IMR-90 (cell line): ENCODE measurements at regions not wholly inside any gene's neighbourhood (a gene's known extent, or its start where the extent isn't known, plus 50 kb on each side); places are given as distances from the start of the nearest gene placed in this dataset.
"Not testable (repeated sequence)": the region's sequence is repeated elsewhere in the genome, so short reads cannot be mapped to it uniquely, and the experiment has no call there.

ENCODE experiments used
- ATAC-seq: fragments of 200-7000 bp; cut with Tn5 transposase; 2 replicates; pipeline ENCODE4 v1.9.1; 2020; ENCODE audit warnings: low read depth, mild to moderate bottlenecking, moderate library complexity
- BruUV-seq: library from RNA; stranded (reverse); fragments of 400-500 nt; replicated peaks from 2 replicates; lab custom pipeline; 2021; lab: Mats Ljungman, UMichigan
- CTCF ChIA-PET: fragments of 300-600 bp; formaldehyde crosslinking; extraction: SDS; loops from one replicate; lab custom pipeline; 2021; ENCODE audit warnings: antibody characterized with exemption; lab: Yijun Ruan, JAX
- POLR2A ChIA-PET: fragments of 300-600 bp; sonication (Branson Sonifier 250); formaldehyde crosslinking; loops from one replicate; lab custom pipeline; 2022; ENCODE audit warnings: antibody characterized with exemption; ENCODE audit not compliant: unreplicated experiment; lab: Charles Lee
- DNase-seq: peaks from one replicate; pipeline ENCODE4 v3.0.0; 2013
- H2AFZ ChIP-seq: replicated peaks from 2 replicates; pipeline ENCODE3; 2013; ENCODE audit warnings: low read length, mild to moderate bottlenecking; ENCODE audit not compliant: poor library complexity
- H2AK5ac ChIP-seq: 2 replicates; pipeline ENCODE4 v1.6.1; 2013; ENCODE audit warnings: low read depth, low read length, inconsistent platforms
- H2AK9ac ChIP-seq: replicated peaks from 2 replicates; pipeline ENCODE3; 2013; ENCODE audit warnings: mild to moderate bottlenecking, low read depth, low read length, moderate library complexity; ENCODE audit not compliant: poor library complexity
- H2BK120ac ChIP-seq: 2 replicates; pipeline ENCODE4 v1.6.1; 2013; ENCODE audit warnings: low read depth, low read length, inconsistent platforms
- H2BK15ac ChIP-seq: 3 replicates; pipeline ENCODE4 v1.6.1; 2013; ENCODE audit warnings: low read depth, low read length, inconsistent platforms
- H2BK20ac ChIP-seq: 2 replicates; pipeline ENCODE4 v1.6.1; 2013; ENCODE audit warnings: low read depth, mild to moderate bottlenecking, inconsistent platforms, low read length, moderate library complexity
- H2BK5ac ChIP-seq: 2 replicates; pipeline ENCODE4 v1.6.1; 2013; ENCODE audit warnings: mild to moderate bottlenecking, low read depth, low read length, inconsistent platforms; ENCODE audit not compliant: poor library complexity, severe bottlenecking
- H3K14ac ChIP-seq: replicated peaks from 2 replicates; pipeline ENCODE4 v1.6.1; 2013; ENCODE audit warnings: low read depth, low read length, inconsistent platforms
- H3K18ac ChIP-seq: 2 replicates; pipeline ENCODE4 v1.6.1; 2013; ENCODE audit warnings: low read depth, low read length, control low read depth
- H3K23ac ChIP-seq: 2 replicates; pipeline ENCODE4 v1.6.1; 2013; ENCODE audit warnings: low read depth, low read length, inconsistent platforms
- H3K27ac ChIP-seq: 2 replicates; pipeline ENCODE4 v1.5.1; 2013; ENCODE audit warnings: mild to moderate bottlenecking, control low read depth, low read length; ENCODE audit not compliant: insufficient read depth
- H3K27me3 ChIP-seq: 2 replicates; pipeline ENCODE4 v1.6.1; 2013; ENCODE audit warnings: low read length; ENCODE audit not compliant: control insufficient read depth, insufficient read depth
- H3K36me3 ChIP-seq: 2 replicates; pipeline ENCODE4 v1.6.1; 2013; ENCODE audit warnings: low read length, mixed read lengths; ENCODE audit not compliant: control insufficient read depth, insufficient read depth
- H3K4ac ChIP-seq: 2 replicates; pipeline ENCODE4 v1.6.1; 2013; ENCODE audit warnings: low read depth, low read length, inconsistent platforms
- H3K4me1 ChIP-seq: 2 replicates; pipeline ENCODE4 v1.6.1; 2013; ENCODE audit warnings: low read length, mixed read lengths; ENCODE audit not compliant: control insufficient read depth, insufficient read depth
- H3K4me2 ChIP-seq: 2 replicates; pipeline ENCODE4 v1.6.1; 2013; ENCODE audit warnings: low read depth, mild to moderate bottlenecking, control low read depth, low read length, moderate library complexity
- H3K4me3 ChIP-seq: 2 replicates; pipeline ENCODE4 v1.5.1; 2013; ENCODE audit warnings: low read depth, mild to moderate bottlenecking, control low read depth, low read length, moderate library complexity; ENCODE audit not compliant: insufficient read depth
- H3K56ac ChIP-seq: 2 replicates; pipeline ENCODE4 v1.6.1; 2013; ENCODE audit warnings: low read length, inconsistent platforms; ENCODE audit not compliant: insufficient read depth; ENCODE audit errors: extremely low read depth
- H3K79me1 ChIP-seq, 2 experiments: 2 replicates each; pipeline ENCODE4 v1.6.1; 2013; ENCODE audit warnings: low read length in 2 of 2, inconsistent platforms in 1 of 2, low read depth in 1 of 2
- H3K9ac ChIP-seq: 2 replicates; pipeline ENCODE4 v1.6.1; 2013; ENCODE audit warnings: low read depth, low read length, control low read depth
- H3K9me1 ChIP-seq: 2 replicates; pipeline ENCODE4 v1.6.1; 2013; ENCODE audit warnings: low read length, inconsistent platforms; ENCODE audit not compliant: insufficient read depth
- H3K9me3 ChIP-seq: 2 replicates; pipeline ENCODE4 v1.6.1; 2013; ENCODE audit warnings: low read length; ENCODE audit not compliant: control insufficient read depth, insufficient read depth
- H4K20me1 ChIP-seq: 2 replicates; pipeline ENCODE4 v1.6.1; 2013; ENCODE audit warnings: low read length, inconsistent platforms; ENCODE audit not compliant: insufficient read depth
- H4K5ac ChIP-seq: 2 replicates; pipeline ENCODE4 v1.6.1; 2013; ENCODE audit warnings: mild to moderate bottlenecking, low read depth, low read length, control low read depth
- H4K8ac ChIP-seq, 2 experiments: 2 replicates each; pipeline ENCODE4 v1.6.1; 2013; ENCODE audit warnings: low read depth in 2 of 2, low read length in 2 of 2, control low read depth in 1 of 2, inconsistent platforms in 1 of 2
- H4K91ac ChIP-seq: 2 replicates; pipeline ENCODE4 v1.6.1; 2013; ENCODE audit warnings: low read depth, low read length, inconsistent platforms; ENCODE audit not compliant: insufficient read depth
- MAZ ChIP-seq: IDR thresholded peaks from 2 replicates; pipeline ENCODE4 v1.6.1; 2012; ENCODE audit warnings: low read depth, mild to moderate bottlenecking, low read length, improper control_type of control experiment, moderate library complexity, borderline replicate concordance
- MXI1 ChIP-seq: IDR thresholded peaks from 2 replicates; pipeline ENCODE4 v1.6.1; 2012; ENCODE audit warnings: low read depth, mild to moderate bottlenecking, low read length, moderate library complexity, borderline replicate concordance
- WGBS, 2 experiments: methylation state at CpG; one replicate each; pipeline versions ENCODE4 v1.1.5 to v1.1.7; 2013; ENCODE audit warnings: missing lambda C conversion rate in 2 of 2; ENCODE audit not compliant: insufficient read length in 1 of 2; ENCODE audit errors: extremely low coverage in 2 of 2; 5-methylcytosine and 5-hydroxymethylcytosine counted together
- dilution Hi-C: fragments of 300-500 bp; cut with HindIII; formaldehyde crosslinking; loops from one replicate; pipeline ENCODE4 v1.14.3; 2018; ENCODE audit warnings: low sequenced_read_pairs; ENCODE audit not compliant: unreplicated experiment
- in situ Hi-C: fragments of 300-500 bp; cut with MboI; formaldehyde crosslinking; loops from 3 replicates; pipeline ENCODE4 v1.14.3; 2019; ENCODE audit warnings: low sequenced_read_pairs, inconsistent platforms, mixed read lengths
- intact Hi-C: fragments of 100-400 bp; cut with micrococcal nuclease; formaldehyde crosslinking; loops from 2 replicates; pipeline ENCODE4 v1.10.0; 2022

- Histone ChIP-seq H4K20me1 (no peaks in the 10 kb centered on the region), H3K27me3 (no peaks in the 10 kb centered on the region), H3K56ac (no peak overlapping the region), H3K79me1 (no peaks in the 10 kb centered on the region), H3K36me3 (no peaks in the 10 kb centered on the region), H2BK5ac (no peak overlapping the region), H2AK5ac (no peak overlapping the region), H3K9me1 (no peaks in the 10 kb centered on the region), H3K9ac (no peak overlapping the region), H3K4me1 (no peaks in the 10 kb centered on the region), H3K18ac (no peak overlapping the region), H3K9me3 (no peaks in the 10 kb centered on the region), H4K8ac (no peak overlapping the region), H4K5ac (no peak overlapping the region), H2BK120ac (no peak overlapping the region), H2BK15ac (no peak overlapping the region), H3K4ac (no peak overlapping the region), H2AFZ (no peak overlapping the region), H3K14ac (no peak overlapping the region), H2AK9ac (no peak overlapping the region), H3K23ac (no peak overlapping the region), H3K4me2 (no peak overlapping the region), H2BK20ac (no peak overlapping the region), H4K91ac (no peak overlapping the region), H3K27ac (no peak overlapping the region), H3K4me3 (no peak overlapping the region)
- ATAC-seq (no peak), DNase-seq (no peak)
- in situ Hi-C loops (no loop called here), dilution Hi-C loops (no loop called here), intact Hi-C loops (no loop called here)
- POLR2A ChIA-PET, result no interaction called here
- no CpG with 5 or more reads among the region's 3 CpGs for WGBS, 2 experiments
- CTCF ChIA-PET, result no interaction called here
- BruUV-seq, result no TSS peak
- TF ChIP-seq MAZ (no peak), MXI1 (no peak)
Measured at GRCh38 chr7:19899529-19899928, 126.1 kb upstream of the TMEM196 start.

GRCh38 chr7:19882893-19883292 lies 109.5 kb upstream of the TMEM196 start:
- 98% methylated on average over 6 of the region's 11 CpGs; no CpG with 5 or more reads in 1 of the 2 experiments for WGBS, 2 experiments
- BruUV-seq, DNase-seq: not testable (repeated sequence)

More at GRCh38 chr7:19882893-19883292, 109.5 kb upstream of the TMEM196 start:
- CTCF ChIA-PET, H3K4ac ChIP-seq, H3K9me1 ChIP-seq, H4K91ac ChIP-seq, H2BK5ac ChIP-seq, H2AFZ ChIP-seq, H3K18ac ChIP-seq, H4K5ac ChIP-seq, H3K36me3 ChIP-seq, H2BK15ac ChIP-seq, H2AK5ac ChIP-seq, H3K27ac ChIP-seq, H3K56ac ChIP-seq, H4K8ac ChIP-seq, H2AK9ac ChIP-seq, dilution Hi-C loops, H2BK20ac ChIP-seq, H2BK120ac ChIP-seq, H3K9ac ChIP-seq, POLR2A ChIA-PET, H4K20me1 ChIP-seq, ATAC-seq, H3K4me3 ChIP-seq, H3K27me3 ChIP-seq, H3K23ac ChIP-seq, H3K4me2 ChIP-seq, H3K14ac ChIP-seq, H3K9me3 ChIP-seq, intact Hi-C loops, in situ Hi-C loops, H3K79me1 ChIP-seq, H3K4me1 ChIP-seq: not testable (repeated sequence)
